ENCODE measurements at regions not wholly inside any gene's neighbourhood (a gene's known extent, or its start where the extent isn't known, plus 50 kb on each side); places are given as distances from the start of the nearest gene placed in this dataset.

- TF ChIP-seq RELA (IDR thresholded peaks at IDR 0.05; ENCODE audit: borderline replicate concordance, partially characterized antibody) (no peak), PBX3 (IDR thresholded peaks at IDR 0.05; ENCODE audit: insufficient replicate concordance, low read depth, low read length) (no peak), PAX5 (IDR thresholded peaks at IDR 0.05; ENCODE audit: borderline replicate concordance, low read depth, low read length) (no peak)
These were observed 175.5 kb upstream of the SV2C start for GRCh38 chr5:75907651-75908050.
